Myocyte (in vitro differentiated cells): ENCODE measurements at regions not wholly inside any gene's neighbourhood (a gene's known extent, or its start where the extent isn't known, plus 50 kb on each side); places are given as distances from the start of the nearest gene placed in this dataset.
A peak's percentile ranks its signal among the peaks of the same experiment; 100 is the strongest.
"Not testable (repeated sequence)": the region's sequence is repeated elsewhere in the genome, so short reads cannot be mapped to it uniquely, and the experiment has no call there.

Experiments used
- DNase-seq: peaks from one replicate; pipeline ENCODE4 v3.0.0-alpha.2; 2012; ENCODE audit warnings: low read depth

DNA sequence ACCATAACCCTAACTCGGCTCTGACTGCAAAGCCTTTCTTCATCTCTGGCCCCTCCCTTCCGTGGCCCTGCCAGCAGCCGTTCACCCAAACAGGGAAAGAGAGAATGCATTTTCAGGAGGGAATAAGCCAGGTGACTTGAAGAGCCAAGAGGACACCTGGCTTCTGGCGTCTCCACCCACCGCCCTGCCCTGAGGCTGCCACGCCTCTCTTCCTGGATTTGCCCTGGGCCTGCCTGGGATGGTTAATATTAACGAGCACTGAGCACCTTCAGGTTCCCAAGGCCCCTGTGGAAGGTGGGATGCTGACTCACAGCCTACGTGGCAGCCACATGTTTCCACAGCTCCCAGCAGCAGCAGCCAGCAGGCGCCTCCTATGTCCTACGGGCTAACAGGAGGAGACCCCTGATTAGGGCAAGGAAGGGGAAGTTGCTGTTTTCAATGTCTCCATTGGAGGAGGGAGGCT is 138.0 kb upstream of the RREB1 start:
- no peak for DNase-seq

- DNase-seq = no peak
Observed at GRCh38 chr6:6970851-6971250, 136.9 kb upstream of the RREB1 start.

DNA sequence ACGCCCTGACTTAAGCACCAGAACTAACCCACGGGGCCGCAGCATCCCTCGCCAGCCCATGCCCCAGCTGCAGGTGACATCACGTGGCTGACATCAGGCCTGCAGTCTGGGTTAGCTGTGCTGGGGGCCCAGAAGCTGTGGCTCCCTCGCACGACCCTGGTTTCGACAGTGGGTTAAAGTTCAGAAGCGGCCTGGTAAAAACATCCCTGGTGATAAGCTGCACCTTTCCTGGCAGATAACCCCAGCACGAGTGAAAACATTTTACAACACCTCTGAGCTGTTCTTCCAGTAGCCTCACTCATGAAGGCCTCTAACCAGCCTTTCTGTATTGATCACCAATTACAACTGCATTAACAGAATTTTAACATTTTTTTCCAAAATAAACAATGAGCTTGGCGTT is 136.4 kb upstream of the RREB1 start:
- no peak for DNase-seq

DNA sequence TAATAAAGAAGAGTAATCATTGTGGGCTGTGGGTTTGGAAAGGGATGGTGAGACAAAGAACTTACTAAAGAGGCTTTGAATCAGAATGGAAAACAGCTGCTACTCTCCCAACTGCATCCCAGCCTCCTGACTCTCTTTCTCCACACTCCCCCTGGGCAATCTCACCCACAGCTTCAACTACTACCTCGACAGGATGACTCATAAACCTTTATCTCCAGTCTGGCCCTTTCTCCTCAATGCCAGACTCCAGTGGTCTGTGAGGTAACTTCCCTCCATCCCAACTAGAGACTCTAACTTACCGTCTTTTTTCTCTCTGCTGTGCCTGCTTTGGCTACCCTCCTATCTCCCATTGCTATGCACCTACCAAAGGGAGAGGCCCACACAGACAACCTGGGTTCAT is 135.3 kb upstream of the RREB1 start:
- DNase-seq = peak; percentile 73

DNA sequence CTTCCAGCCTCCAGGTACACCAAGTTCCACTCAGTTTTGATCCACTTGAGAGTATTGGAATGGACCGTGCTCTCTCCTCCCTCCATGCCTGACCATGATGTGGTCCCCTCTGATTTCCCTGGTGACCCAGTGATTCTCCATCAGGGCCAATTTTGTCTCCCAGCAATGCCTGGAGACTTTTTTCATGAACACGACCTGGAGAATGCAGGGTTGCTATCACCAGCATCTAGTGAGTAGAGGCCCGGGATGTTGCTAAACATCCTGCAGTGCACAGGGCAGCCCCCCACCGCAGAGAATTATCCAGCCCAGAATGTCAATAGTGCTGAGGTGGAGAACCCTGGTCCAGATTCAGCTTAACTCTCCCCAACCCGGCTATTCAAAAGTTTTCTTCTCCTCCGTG is 134.0 kb upstream of the RREB1 start:
- no peak for DNase-seq

GRCh38 chr6:6975459-6976111 is 132.2 kb upstream of the RREB1 start:
- peak; percentile 69 for DNase-seq

DNA sequence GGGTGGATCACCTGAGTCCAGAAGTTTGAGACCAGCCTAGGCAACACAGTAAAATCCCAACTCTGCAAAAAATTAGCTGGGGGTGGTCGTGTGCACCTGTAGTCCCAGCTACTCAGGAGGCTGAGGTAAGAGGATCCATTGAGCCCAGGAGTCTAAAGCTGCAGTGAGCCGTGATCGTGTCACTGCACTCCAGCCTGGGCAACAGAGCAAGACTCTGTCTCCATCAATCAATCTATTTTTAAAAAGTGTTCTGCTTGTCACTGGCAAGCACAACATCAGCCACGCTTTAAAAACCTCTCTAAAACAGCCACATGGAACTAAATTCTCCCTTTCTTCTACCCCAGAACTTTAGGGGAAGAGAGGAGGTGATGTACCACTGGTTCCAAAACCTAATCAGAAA is 131.6 kb upstream of the RREB1 start:
- no peak for DNase-seq

GRCh38 chr6:6978731-6979130 is 129.0 kb upstream of the RREB1 start:
- no peak for DNase-seq

GRCh38 chr6:6980999-6981597 is 126.7 kb upstream of the RREB1 start:
- no peak for DNase-seq

DNA sequence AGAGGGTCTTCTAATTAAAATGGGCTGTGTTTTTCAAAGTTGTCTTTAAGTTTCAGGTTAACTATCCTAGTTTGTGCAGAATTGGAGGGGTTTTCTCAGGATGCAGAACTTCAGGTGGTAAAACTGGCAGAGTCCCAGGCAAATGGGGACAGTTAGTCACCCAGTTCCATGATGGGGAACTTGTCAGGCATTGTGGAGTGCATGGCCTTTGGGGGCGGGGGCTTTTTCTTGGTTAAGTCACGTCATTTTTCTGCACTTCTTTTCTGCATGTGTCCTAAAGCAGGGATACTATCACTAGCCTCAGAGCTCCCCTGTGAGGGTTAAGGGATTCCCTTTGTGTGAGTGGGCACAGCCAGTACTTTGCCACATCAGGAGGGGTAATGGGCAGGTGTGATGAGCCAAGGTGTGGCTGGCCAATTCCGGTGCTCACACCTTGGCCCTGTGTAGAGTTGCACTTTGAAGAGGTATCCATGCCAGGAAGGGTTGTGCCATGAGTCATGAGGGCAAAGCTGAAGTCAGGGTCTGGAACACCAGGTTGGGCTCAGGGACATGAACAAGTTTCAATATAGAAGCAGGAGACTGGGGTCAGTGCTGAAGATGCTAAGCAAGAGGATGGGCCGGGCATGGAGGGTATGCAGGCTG is 126.0 kb upstream of the RREB1 start:
- no peak for DNase-seq

GRCh38 chr6:6982663-6983062 is 125.1 kb upstream of the RREB1 start:
- DNase-seq = no peak

- no peak for DNase-seq
Observed at GRCh38 chr6:6984585-6985366, 123.0 kb upstream of the RREB1 start.

DNA sequence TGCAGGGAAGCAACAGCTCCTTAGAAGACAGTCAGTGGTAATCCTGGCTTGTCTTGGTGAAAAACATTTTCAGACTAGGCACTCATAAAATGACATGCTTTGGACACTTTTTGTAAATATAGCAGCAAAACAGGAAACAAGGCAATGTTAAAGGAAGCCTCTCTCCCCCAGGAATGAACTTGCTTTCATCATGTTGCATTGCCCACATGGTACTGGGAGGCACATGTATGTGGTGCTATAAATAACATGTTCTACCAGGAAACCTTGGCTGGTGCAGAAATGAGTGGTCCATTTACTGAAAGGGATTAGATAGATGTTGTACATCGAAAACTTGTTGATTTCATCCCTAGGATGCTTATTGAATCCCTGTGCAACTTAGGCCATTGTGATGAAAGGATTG is 121.4 kb upstream of the RREB1 start:
- no peak for DNase-seq

DNA sequence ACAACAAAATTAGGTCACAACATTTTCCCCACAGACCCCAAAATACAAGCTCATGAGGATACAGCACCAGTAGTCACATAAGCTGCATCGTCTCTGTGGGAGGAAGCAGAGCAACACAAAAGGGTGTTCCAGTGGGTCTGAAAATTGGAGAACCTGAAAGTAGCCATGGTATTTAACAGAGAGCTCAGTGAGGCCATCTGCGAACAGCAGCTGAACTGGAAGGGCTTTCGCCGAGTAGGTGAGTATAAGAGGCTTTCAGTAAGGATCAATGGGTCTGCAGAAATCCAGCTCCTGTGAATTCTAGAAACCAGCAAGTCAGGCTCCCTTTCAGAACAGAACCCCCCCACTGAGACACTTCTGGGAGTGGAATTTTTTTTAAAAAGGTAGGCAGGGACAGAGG is 120.0 kb upstream of the RREB1 start:
- no peak for DNase-seq

- DNase-seq = not testable (repeated sequence)
Observed at GRCh38 chr6:6990059-6990458, 117.7 kb upstream of the RREB1 start.

GRCh38 chr6:6993503-6994237 is 114.1 kb upstream of the RREB1 start:
- no peak for DNase-seq

- no peak for DNase-seq
Observed at GRCh38 chr6:6994796-6995195, 113.0 kb upstream of the RREB1 start.

GRCh38 chr6:6995328-6995727 is 112.4 kb upstream of the RREB1 start:
- DNase-seq = no peak

- DNase-seq = no peak
Observed at GRCh38 chr6:6996124-6996523, 111.6 kb upstream of the RREB1 start.

GRCh38 chr6:6997263-6998193 is 110.2 kb upstream of the RREB1 start:
- no peak for DNase-seq
